Spinal cord (tissue), 9 donors: ENCODE measurements at regions not wholly inside any gene's neighbourhood (a gene's known extent, or its start where the extent isn't known, plus 50 kb on each side); places are given as distances from the start of the nearest gene placed in this dataset.
"Not testable (repeated sequence)": the region's sequence is repeated elsewhere in the genome, so short reads cannot be mapped to it uniquely, and the experiment has no call there.

Experiments
- DNase-seq, 6 donors: peaks; one replicate each; pipeline versions ENCODE4 v3.0.0 to v3.0.0-alpha.2; 2013 to 2015; ENCODE audit warnings: low spot score in 6 of 6, low read depth in 4 of 6
- H3K27ac ChIP-seq: one replicate; pipeline ENCODE4 v1.5.1; 2013; ENCODE audit warnings: low read depth, low read length, control low read depth
- H3K27me3 ChIP-seq: one replicate; pipeline ENCODE4 v1.6.1; 2013; ENCODE audit warnings: low read length; ENCODE audit not compliant: control insufficient read depth, insufficient read depth
- H3K36me3 ChIP-seq: one replicate; pipeline ENCODE4 v1.6.1; 2013; ENCODE audit warnings: low read length; ENCODE audit not compliant: control insufficient read depth, insufficient read depth
- H3K4me1 ChIP-seq: one replicate; pipeline ENCODE4 v1.6.1; 2013; ENCODE audit warnings: low read length; ENCODE audit not compliant: control insufficient read depth, insufficient read depth
- H3K4me3 ChIP-seq: one replicate; pipeline ENCODE4 v1.5.1; 2013; ENCODE audit warnings: low read depth, low read length, control low read depth
- H3K9me3 ChIP-seq: one replicate; pipeline ENCODE4 v1.6.1; 2013; ENCODE audit warnings: low read length; ENCODE audit not compliant: control insufficient read depth, insufficient read depth
- WGBS: methylation state at CpG from one replicate; pipeline ENCODE4 v1.1.5; 2013; ENCODE audit warnings: missing lambda C conversion rate; ENCODE audit not compliant: insufficient coverage; 5-methylcytosine and 5-hydroxymethylcytosine counted together
- donor health status: healthy.

DNA sequence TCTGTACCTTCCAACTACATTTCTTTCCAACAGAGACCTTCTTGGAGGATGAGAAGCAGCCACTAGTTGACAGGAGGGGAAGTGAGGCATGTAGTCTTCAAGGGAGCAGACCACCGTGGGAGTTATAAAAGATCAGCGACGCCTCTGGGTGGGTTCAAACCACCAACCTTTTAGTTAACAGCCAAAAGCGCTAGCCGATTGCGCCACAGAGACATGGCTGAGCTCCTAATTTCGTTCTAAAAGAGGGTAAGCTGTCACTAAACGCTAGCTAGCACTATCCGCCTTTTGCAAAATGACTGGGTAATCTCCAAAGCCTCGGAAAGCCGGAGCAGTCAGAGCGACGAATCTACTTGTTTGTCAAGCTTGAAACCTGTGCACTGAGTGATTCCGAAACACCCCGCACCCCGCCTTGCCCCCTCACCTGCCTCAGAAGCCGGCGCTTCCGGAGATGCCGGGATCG, 135.8 kb downstream of the FAM72B start:
- WGBS: 0% methylated on average over 1 of the region's 21 CpGs
- not testable (repeated sequence) for H3K4me3 ChIP-seq, H3K36me3 ChIP-seq, H3K27me3 ChIP-seq, H3K27ac ChIP-seq, H3K4me1 ChIP-seq, H3K9me3 ChIP-seq
- peak in 1 of 6 donors; percentile 1 for DNase-seq

- H3K4me3 ChIP-seq, H3K36me3 ChIP-seq, H3K27me3 ChIP-seq, H3K27ac ChIP-seq, H3K4me1 ChIP-seq, H3K9me3 ChIP-seq, DNase-seq: not testable (repeated sequence)
- whole genome bisulfite sequencing: no CpG with 5 or more reads among the region's 13 CpGs
Observed at GRCh38 chr1:121048769-121049443, 135.2 kb downstream of the FAM72B start.

- DNase-seq, H3K4me1 ChIP-seq, H3K36me3 ChIP-seq, H3K9me3 ChIP-seq, H3K27me3 ChIP-seq, H3K4me3 ChIP-seq, H3K27ac ChIP-seq: not testable (repeated sequence)
- no CpG with 5 or more reads among the region's 5 CpGs for WGBS
Observed at GRCh38 chr1:121050097-121050496, 134.0 kb downstream of the FAM72B start.

DNA sequence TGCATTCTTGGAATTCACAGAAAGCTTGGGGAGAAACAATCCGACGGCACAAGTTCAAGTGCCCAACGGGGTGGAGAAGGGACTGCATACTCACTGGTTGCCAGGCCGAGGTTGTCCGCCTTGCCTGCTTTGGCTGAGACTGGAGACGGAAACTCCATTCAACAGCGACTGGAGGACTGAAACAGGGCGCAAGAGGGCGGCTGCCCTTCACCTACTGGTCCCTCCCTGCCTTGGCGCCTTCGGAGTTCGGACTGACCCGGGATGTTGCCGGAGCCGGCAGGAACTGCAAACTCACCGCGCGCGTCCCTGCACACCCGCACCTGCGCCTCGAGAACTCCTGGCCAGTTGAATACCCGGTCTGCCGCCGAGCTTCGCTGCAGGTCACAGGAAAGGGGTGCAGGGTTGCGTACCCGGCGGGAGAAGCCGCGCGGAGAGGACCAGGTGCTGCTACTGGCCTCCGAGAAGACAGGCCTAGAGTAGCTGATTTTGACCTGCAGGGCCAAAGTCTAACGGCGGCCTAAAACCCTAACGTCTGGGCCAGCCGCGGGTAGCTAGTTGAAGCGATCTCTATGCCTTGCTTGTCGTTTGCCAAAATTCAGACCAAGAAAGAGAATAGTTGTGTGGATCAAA, 132.9 kb downstream of the FAM72B start:
- H3K4me1 ChIP-seq, H3K9me3 ChIP-seq, H3K27ac ChIP-seq, DNase-seq, H3K4me3 ChIP-seq, H3K27me3 ChIP-seq, H3K36me3 ChIP-seq: not testable (repeated sequence)
- whole genome bisulfite sequencing: 22% methylated on average over 8 of the region's 40 CpGs

DNA sequence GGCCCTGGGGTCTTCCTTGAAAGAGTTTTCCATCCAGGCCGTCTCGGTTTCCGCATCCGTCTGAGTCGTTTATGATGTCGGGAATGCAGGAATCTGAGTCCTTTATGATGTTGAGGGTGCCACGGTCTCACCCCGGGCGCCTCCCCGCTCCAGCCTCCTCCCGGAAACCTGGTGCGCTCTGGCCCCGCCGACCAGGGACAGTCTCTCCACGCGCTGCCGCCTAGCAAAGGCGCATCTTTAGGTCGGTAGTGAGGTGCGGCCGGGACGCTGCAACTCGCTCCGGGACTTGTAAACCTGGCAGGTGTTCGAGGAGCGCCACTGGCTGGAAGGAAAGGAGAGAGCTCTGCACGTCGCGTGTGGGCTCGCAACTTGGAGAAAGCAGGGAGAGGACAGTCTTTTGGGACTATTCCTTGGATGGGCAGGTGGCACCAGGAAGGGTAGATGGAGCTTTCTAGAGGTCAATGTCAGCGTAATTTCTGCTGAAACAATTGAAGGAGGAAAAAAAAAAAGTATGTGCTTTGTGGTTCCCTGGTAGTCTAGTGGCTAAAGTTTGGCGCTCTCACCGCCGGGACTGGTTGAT, 132.0 kb downstream of the FAM72B start:
- H3K4me3 ChIP-seq, H3K27me3 ChIP-seq, H3K36me3 ChIP-seq, DNase-seq, H3K27ac ChIP-seq, H3K4me1 ChIP-seq, H3K9me3 ChIP-seq: not testable (repeated sequence)
- WGBS: 10% methylated on average over 13 of the region's 34 CpGs

DNA sequence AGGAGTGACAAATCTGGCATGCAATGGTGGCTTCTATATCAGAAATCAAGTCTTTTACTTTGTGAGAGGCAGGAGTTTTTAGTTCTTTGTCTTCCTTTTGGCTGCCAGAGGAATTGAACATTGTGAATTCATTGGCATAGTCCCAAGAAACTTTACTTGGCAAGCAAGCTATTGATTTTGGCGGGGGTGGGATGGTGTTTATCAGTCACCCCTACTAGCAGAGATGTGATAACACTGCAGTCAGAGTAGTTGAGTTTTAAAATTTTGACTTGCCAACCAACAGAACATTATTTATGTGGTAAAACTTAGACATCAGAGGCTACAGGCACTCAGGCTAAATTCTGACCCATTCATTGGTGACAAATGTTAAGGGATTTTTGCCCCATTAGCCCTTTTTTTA, 129.2 kb downstream of the FAM72B start:
- not testable (repeated sequence) for H3K9me3 ChIP-seq, H3K36me3 ChIP-seq, H3K4me3 ChIP-seq, H3K27ac ChIP-seq, DNase-seq, H3K27me3 ChIP-seq, H3K4me1 ChIP-seq
- no CpG with 5 or more reads among the region's 1 CpG for WGBS

DNA sequence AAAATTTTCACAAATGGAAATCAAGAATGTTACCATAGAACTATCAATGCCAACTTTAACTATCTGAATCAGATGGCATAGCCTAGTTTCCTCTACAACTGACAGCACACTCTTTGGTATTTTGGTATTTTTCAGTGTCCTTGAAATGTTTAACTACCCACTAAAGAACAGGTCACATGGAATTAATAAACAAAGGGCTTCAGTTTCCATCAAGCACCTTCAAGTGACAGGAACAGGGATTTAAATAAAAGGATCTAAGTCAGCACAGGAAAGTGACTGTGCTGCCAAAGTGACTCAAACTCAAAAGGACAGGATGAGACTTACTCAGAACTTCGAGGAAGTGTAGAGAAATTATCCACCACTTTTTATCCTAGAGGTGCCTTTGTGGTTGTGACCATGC, 117.2 kb downstream of the FAM72B start:
- not testable (repeated sequence) for H3K4me1 ChIP-seq

DNA sequence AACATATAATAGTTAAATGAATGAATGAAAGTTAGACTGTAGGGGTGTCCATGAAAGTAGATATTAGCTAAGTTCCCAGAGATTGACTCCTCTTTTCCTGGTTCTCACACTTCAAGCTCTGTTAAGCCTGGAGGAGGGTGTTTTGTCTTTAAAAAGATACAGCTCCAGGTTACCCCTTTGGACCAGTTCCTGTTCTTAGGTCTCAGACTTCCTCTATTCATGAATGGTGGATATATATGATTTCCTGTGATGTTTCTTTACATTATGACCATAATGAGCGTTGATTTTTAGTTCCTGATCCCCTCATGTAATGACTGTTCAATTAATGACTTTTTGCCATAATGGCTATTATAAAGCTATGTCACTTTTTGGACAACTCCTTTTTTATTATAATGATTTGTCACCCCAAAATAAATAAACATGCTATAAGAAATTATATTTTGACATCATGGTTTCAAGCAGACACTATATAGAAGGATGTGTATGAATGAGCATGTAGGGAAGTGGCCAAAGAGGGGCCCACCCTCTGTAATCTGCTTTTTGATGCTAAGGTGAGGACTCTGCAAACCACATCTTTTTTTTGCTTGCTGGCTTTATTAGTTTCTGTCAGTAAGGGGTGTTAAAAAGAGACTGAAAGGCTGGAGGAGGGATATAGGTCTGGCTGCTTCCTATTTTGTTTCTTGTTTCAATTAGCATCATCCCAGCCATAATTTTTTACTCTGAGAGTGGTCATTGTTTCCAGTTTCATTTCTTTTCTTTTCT, 115.2 kb downstream of the FAM72B start:
- not testable (repeated sequence) for H3K27me3 ChIP-seq, H3K36me3 ChIP-seq, H3K4me3 ChIP-seq, H3K27ac ChIP-seq, H3K9me3 ChIP-seq, DNase-seq, H3K4me1 ChIP-seq
- WGBS: no CpG with 5 or more reads among the region's 1 CpG

More for the DNA sequence above, 117.2 kb downstream of the FAM72B start:
- H3K27me3 ChIP-seq, H3K9me3 ChIP-seq, DNase-seq, H3K4me3 ChIP-seq, H3K27ac ChIP-seq, H3K36me3 ChIP-seq: not testable (repeated sequence)
- WGBS: no CpG with 5 or more reads among the region's 1 CpG

GRCh38 chr1:121073852-121074251, 110.3 kb downstream of the FAM72B start:
- no CpG with 5 or more reads among the region's 1 CpG for WGBS
- not testable (repeated sequence) for H3K9me3 ChIP-seq, H3K36me3 ChIP-seq, DNase-seq, H3K4me1 ChIP-seq, H3K27me3 ChIP-seq, H3K27ac ChIP-seq, H3K4me3 ChIP-seq
